Lung (tissue), 11 donors: ENCODE measurements at regions not wholly inside any gene's neighbourhood (a gene's known extent, or its start where the extent isn't known, plus 50 kb on each side); places are given as distances from the start of the nearest gene placed in this dataset.

ENCODE experiments used
- ATAC-seq: fragments of 200-7000 bp; cut with Tn5 transposase; one replicate; pipeline ENCODE4 v1.9.1; 2020; ENCODE audit warnings: moderate number of reproducible peaks; ENCODE audit not compliant: insufficient read depth, low FRiP score
- DNase-seq, 3 donors: peaks; one replicate each; pipeline ENCODE4 v3.0.0-alpha.2; 2013 to 2017
- H3K27ac ChIP-seq, 2 donors: one replicate each; pipeline ENCODE4 v1.5.1; 2013; ENCODE audit warnings: mild to moderate bottlenecking in 2 of 2, moderate library complexity in 2 of 2, control low read depth in 1 of 2, inconsistent platforms in 1 of 2, low read depth in 1 of 2, low read length in 1 of 2
- H3K27me3 ChIP-seq, 3 donors: one replicate each; pipeline ENCODE4 v1.5.1; 2013; ENCODE audit warnings: low read length in 2 of 3; ENCODE audit not compliant: control insufficient read depth in 3 of 3, insufficient read depth in 3 of 3
- H3K36me3 ChIP-seq, 4 donors: one replicate each; pipeline ENCODE4 v1.5.1; 2013; ENCODE audit warnings: low read length in 4 of 4, mild to moderate bottlenecking in 1 of 4, moderate library complexity in 1 of 4; ENCODE audit not compliant: control insufficient read depth in 4 of 4, insufficient read depth in 4 of 4
- H3K4me1 ChIP-seq, 5 donors: one replicate each; pipeline ENCODE4 v1.5.1; 2013; ENCODE audit warnings: low read length in 5 of 5, mild to moderate bottlenecking in 2 of 5, moderate library complexity in 1 of 5; ENCODE audit not compliant: control insufficient read depth in 5 of 5, insufficient read depth in 5 of 5
- H3K4me3 ChIP-seq: one replicate; pipeline ENCODE4 v1.5.1; 2013; ENCODE audit warnings: mild to moderate bottlenecking, control low read depth, moderate library complexity
- H3K9ac ChIP-seq, 2 donors: one replicate each; pipeline ENCODE4 v1.5.1; 2013; ENCODE audit warnings: low read length in 2 of 2, control low read depth in 1 of 2; ENCODE audit not compliant: insufficient read depth in 1 of 2
- H3K9me3 ChIP-seq, 4 donors: one replicate each; pipeline ENCODE4 v1.5.1; 2013; ENCODE audit warnings: low read length in 3 of 4, mild to moderate bottlenecking in 1 of 4, moderate library complexity in 1 of 4; ENCODE audit not compliant: control insufficient read depth in 4 of 4, insufficient read depth in 3 of 4
- CTCF ChIP-seq: IDR thresholded peaks from 2 replicates; pipeline ENCODE4 v1.5.1; 2012; ENCODE audit warnings: mild to moderate bottlenecking; ENCODE audit errors: control extremely low read depth, extremely low read depth
- WGBS, 2 donors: extraction: QIAGEN DNeasy Blood & Tissue Kit; methylation state at CpG; one replicate each; pipeline ENCODE4 v1.1.7; 2013; 5-methylcytosine and 5-hydroxymethylcytosine counted together
- donor health status: control.
- donor health status: control.
- donor health status: Bipolar disorder and iron deficiency.
- donor health status: healthy.
- donor health status: DM: yes; HTN: yes; CAD: no.

- DNase-seq = no peak
- 77 to 79% methylated on average over 2 of the region's 2 CpGs for WGBS, 2 donors
Measured at GRCh38 chrX:9114245-9114644, 80.3 kb upstream of the FAM9B start.

GRCh38 chrX:9117851-9118250 is 83.9 kb upstream of the FAM9B start:
- H3K9me3 ChIP-seq = peaks cover 0 to 5% (median 0%) of the 10 kb centered on the region in 4 donors
- ATAC-seq (no peak), DNase-seq (no peak)
- 86 to 88% methylated on average over 1 of the region's 1 CpG for WGBS, 2 donors
- no peak overlapping the region for H3K27ac ChIP-seq
- H3K4me3 ChIP-seq = no peak overlapping the region
- TF ChIP-seq CTCF = no peak
- H3K36me3 ChIP-seq = no peaks in the 10 kb centered on the region
- no peaks in the 10 kb centered on the region for H3K4me1 ChIP-seq
- peaks cover 0 to 30% (median 11%) of the 10 kb centered on the region in 3 donors for H3K27me3 ChIP-seq
- H3K9ac ChIP-seq = no peak overlapping the region

More at GRCh38 chrX:9114245-9114644, 80.3 kb upstream of the FAM9B start:
- peaks cover 0 to 5% (median 0%) of the 10 kb centered on the region in 4 donors for H3K9me3 ChIP-seq
- peaks cover 0 to 42% (median 8%) of the 10 kb centered on the region in 3 donors for H3K27me3 ChIP-seq
- no peaks in the 10 kb centered on the region for H3K4me1 ChIP-seq
- no peak for TF ChIP-seq CTCF
- H3K36me3 ChIP-seq = no peaks in the 10 kb centered on the region
- no peak overlapping the region for H3K4me3 ChIP-seq
- no peak overlapping the region for H3K9ac ChIP-seq
- no peak overlapping the region for H3K27ac ChIP-seq
- no peak for ATAC-seq

- ATAC-seq = no peak
- WGBS, 2 donors = 75 to 76% methylated on average over 6 of the region's 6 CpGs
Measured at GRCh38 chrX:9122519-9123245, 88.8 kb upstream of the FAM9B start.

More at GRCh38 chrX:9122519-9123245, 88.8 kb upstream of the FAM9B start:
- H3K4me1 ChIP-seq = no peaks in the 10 kb centered on the region
- no peak for DNase-seq
- peaks cover 0 to 17% (median 10%) of the 10 kb centered on the region in 3 donors for H3K27me3 ChIP-seq
- no peak for TF ChIP-seq CTCF
- H3K36me3 ChIP-seq = no peaks in the 10 kb centered on the region
- no peak overlapping the region for H3K4me3 ChIP-seq
- no peaks in the 10 kb centered on the region for H3K9me3 ChIP-seq
- no peak overlapping the region for H3K27ac ChIP-seq
- H3K9ac ChIP-seq = no peak overlapping the region
